Activated naive CD4-positive, alpha-beta T cell treated with anti-CD3 and anti-CD28 coated beads, Interleukin-2, amount 50 U/mL, for 72 hours (primary cell): ENCODE measurements at regions not wholly inside any gene's neighbourhood (a gene's known extent, or its start where the extent isn't known, plus 50 kb on each side); places are given as distances from the start of the nearest gene placed in this dataset.

Experiments used
- ATAC-seq, 2 donors: fragments of 150-1000 bp; cut with Tn5 transposase; 2 replicates each; pipeline ENCODE4 v1.10.0; 2021; ENCODE audit warnings: mild to moderate bottlenecking in 2 of 2, moderate library complexity in 2 of 2
- DNase-seq, 2 donors: peaks; one replicate each; pipeline ENCODE4 v3.0.0; 2021 to 2022; ENCODE audit warnings: low spot score in 2 of 2
- H3K27ac Mint-ChIP-seq, 2 donors: one replicate each; pipeline ENCODE4 v1.8.0; 2022; ENCODE audit warnings: mild to moderate bottlenecking in 2 of 2, mixed read lengths in 2 of 2
- H3K36me3 Mint-ChIP-seq, 2 donors: one replicate each; pipeline ENCODE4 v1.8.0; 2022; ENCODE audit warnings: mixed read lengths in 2 of 2
- H3K9me3 Mint-ChIP-seq, 2 donors: one replicate each; pipeline ENCODE4 v1.8.0; 2022; ENCODE audit warnings: mixed read lengths in 2 of 2

- Mint-ChIP-seq H3K27ac (no peak overlapping the region), H3K36me3 (no peaks in the 10 kb centered on the region), H3K9me3 (peaks cover 0 to 13% of the 10 kb centered on the region in 2 donors)
- ATAC-seq (no peak), DNase-seq (no peak)
These were observed 683.4 kb upstream of the EYS start for GRCh38 chr6:66390393-66390792.

DNA sequence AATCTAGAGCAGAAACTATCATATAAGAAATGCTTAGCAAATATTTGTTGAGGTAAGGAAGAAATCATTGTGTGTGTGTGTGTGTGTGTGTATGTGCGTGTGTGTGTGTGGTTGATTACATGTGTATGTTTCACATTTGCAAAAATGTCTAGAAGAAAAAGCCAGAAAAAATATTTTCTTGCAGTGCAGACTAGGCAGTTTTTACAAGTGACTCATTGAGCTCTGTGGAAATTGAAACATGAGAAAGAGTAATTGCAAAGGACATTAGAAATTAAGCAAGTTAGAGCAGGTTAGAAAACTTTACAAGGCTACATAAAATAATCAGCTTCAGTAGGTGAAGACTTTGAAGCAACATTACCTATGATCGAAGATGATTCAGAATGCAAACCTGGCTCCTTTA lies 669.0 kb upstream of the EYS start:
- H3K9me3 Mint-ChIP-seq: peaks cover 25 to 40% of the 10 kb centered on the region in 2 donors
- ATAC-seq (no peak), DNase-seq (no peak)
- peaks cover 0 to 3% of the 10 kb centered on the region in 2 donors for H3K36me3 Mint-ChIP-seq
- H3K27ac Mint-ChIP-seq: no peak overlapping the region

DNA sequence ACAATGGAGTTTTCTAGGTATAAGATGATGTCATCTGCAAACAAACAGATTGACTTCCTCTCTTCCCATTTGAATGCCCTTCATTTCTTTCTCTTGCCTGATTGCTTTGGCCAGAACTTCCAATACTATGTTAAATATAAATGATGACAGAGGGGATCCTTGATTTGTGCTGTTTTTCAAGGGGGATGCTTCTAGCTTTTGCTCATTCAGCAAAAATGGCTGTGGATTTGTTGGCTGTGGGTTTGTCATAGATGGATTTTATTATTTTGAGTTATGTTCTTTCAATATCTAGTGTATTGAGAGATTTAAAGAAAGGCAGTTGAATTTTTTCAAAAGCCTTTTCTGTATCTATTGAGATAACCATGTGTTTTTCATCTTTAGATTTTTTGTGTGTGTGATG lies 662.4 kb upstream of the EYS start:
- Mint-ChIP-seq H3K36me3 (peaks cover 0 to 5% of the 10 kb centered on the region in 2 donors), H3K9me3 (peaks cover 21% of the 10 kb centered on the region in 2 donors), H3K27ac (no peak overlapping the region)
- DNase-seq (no peak), ATAC-seq (no peak)

DNA sequence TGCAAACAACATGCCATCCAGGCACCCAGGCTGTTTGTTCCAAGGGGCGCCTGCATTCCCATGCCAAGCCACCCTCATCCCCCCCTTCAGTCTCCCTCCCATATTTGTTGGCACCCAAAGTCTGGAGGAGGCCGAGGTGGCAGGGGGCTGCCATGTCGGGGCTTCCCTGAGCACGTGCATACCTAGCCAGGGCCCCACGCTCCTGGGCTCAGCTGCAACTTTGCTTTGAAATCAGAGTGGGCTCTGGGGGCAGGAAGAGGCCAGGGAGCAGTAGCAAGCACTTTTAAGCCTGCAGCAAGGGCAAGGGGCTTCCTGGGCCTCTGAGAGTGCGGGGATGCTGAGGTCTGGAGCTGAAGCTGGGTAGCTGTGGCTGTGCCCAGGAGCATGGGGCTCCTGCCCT lies 655.9 kb upstream of the EYS start:
- ATAC-seq (no peak), DNase-seq (no peak)
- H3K27ac Mint-ChIP-seq: no peak overlapping the region
- H3K36me3 Mint-ChIP-seq: no peaks in the 10 kb centered on the region
- peaks cover 0 to 4% of the 10 kb centered on the region in 2 donors for H3K9me3 Mint-ChIP-seq

DNA sequence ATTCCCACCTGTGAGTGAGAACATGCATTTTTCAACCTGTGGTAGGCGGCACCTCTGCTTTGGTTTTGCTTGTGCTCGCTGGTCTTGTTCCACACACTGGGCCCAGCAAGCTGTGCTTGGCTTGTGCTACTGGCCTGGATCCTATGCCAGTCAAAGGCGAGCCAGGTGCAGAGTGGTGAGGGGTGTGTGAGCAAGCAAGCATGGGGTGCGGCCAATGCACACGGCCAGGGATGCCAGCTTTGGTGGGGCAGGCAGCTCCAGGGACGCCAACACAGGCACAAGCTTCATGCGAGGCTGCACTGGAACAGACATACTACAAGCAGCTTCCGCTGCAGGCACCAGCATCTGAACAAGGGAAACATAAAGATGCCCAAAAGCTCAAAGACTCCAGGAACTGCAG lies 654.9 kb upstream of the EYS start:
- ATAC-seq (no peak), DNase-seq (no peak)
- Mint-ChIP-seq H3K27ac (no peak overlapping the region), H3K9me3 (peaks cover 0 to 4% of the 10 kb centered on the region in 2 donors), H3K36me3 (no peaks in the 10 kb centered on the region)

DNA sequence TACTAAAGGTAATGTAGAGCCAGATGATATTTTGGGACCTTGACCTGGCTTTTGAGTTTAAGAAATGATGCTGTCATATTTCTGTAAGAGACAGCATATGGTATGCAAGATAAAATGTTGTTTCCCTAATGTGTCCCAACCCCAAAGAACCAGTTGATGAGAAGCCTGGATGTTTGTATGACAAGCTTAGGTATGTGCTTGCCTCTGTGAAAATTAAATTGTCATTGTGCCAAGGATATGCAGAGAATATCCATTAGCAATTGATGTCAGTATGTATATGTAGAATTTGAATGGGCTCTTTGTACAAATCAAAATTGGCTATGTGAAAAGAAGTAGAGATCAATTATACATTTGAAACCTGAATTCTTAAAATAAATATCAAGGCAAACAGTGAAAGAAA lies 650.8 kb upstream of the EYS start:
- peaks cover 5 to 8% of the 10 kb centered on the region in 2 donors for H3K9me3 Mint-ChIP-seq

DNA sequence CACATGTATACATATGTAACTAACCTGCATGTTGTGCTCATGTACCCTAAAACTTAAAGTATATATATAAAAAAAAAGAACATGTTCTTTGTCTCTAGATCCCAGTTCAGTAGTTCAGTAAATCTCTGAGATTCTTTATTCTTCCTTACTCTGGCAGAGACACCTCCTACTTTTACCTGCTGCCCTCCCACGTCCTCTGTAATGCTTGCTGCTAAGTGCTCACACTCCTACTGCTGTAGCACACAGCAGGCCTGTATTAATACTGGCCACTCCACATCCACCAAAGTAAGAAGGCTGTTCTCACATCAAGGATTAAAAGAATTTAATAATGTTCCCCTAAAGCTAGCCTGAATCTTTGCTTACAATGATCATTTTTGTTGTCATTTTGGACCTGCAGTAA lies 648.4 kb upstream of the EYS start:
- Mint-ChIP-seq H3K9me3 (peaks cover 4 to 5% of the 10 kb centered on the region in 2 donors), H3K36me3 (no peaks in the 10 kb centered on the region), H3K27ac (no peak overlapping the region)
- no peak for DNase-seq
- ATAC-seq: no peak

More for the DNA sequence above, 650.8 kb upstream of the EYS start:
- H3K27ac Mint-ChIP-seq: no peak overlapping the region
- no peaks in the 10 kb centered on the region for H3K36me3 Mint-ChIP-seq
- DNase-seq (no peak), ATAC-seq (no peak)

- no peak for DNase-seq
- peaks cover 0 to 4% of the 10 kb centered on the region in 2 donors for H3K36me3 Mint-ChIP-seq
- ATAC-seq: no peak
- H3K9me3 Mint-ChIP-seq: peaks cover 16 to 24% of the 10 kb centered on the region in 2 donors
- H3K27ac Mint-ChIP-seq: no peak overlapping the region
These were observed 637.8 kb upstream of the EYS start for GRCh38 chr6:66344796-66345195.

- DNase-seq (no peak), ATAC-seq (no peak)
- peaks cover 0 to 3% of the 10 kb centered on the region in 2 donors for H3K36me3 Mint-ChIP-seq
- peaks cover 19 to 26% of the 10 kb centered on the region in 2 donors for H3K9me3 Mint-ChIP-seq
- H3K27ac Mint-ChIP-seq: no peak overlapping the region
These were observed 633.7 kb upstream of the EYS start for GRCh38 chr6:66340736-66341135.

GRCh38 chr6:66336176-66336575 lies 629.1 kb upstream of the EYS start:
- ATAC-seq (no peak), DNase-seq (no peak)
- H3K36me3 Mint-ChIP-seq: no peaks in the 10 kb centered on the region
- H3K9me3 Mint-ChIP-seq: peaks cover 9 to 11% of the 10 kb centered on the region in 2 donors
- H3K27ac Mint-ChIP-seq: no peak overlapping the region

GRCh38 chr6:66328200-66328599 lies 621.2 kb upstream of the EYS start:
- no peak for ATAC-seq
- no peak for DNase-seq
- Mint-ChIP-seq H3K9me3 (peaks cover 11 to 22% of the 10 kb centered on the region in 2 donors), H3K36me3 (peaks cover 0 to 5% of the 10 kb centered on the region in 2 donors), H3K27ac (no peak overlapping the region)

DNA sequence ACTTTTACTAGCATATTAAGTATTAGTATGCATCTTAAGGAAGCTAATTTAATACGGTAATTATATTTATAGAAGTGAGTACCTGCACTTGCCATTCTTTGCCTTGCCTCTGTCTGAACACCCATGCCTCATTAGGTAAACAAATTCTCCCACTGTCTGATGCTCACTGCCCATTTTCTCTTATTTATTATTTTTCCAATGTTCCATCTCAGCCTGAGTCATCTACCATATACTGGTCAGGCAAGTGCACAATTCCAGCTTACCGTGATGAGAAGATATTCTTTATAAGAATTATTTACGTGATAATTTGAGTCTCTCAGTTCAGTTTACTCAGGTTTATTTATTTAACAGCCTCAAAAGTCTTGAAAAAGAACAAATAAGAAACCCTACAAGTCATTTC lies 619.2 kb upstream of the EYS start:
- H3K36me3 Mint-ChIP-seq: peaks cover 0 to 5% of the 10 kb centered on the region in 2 donors
- ATAC-seq (no peak), DNase-seq (no peak)
- peaks cover 11 to 22% of the 10 kb centered on the region in 2 donors for H3K9me3 Mint-ChIP-seq
- no peak overlapping the region for H3K27ac Mint-ChIP-seq

DNA sequence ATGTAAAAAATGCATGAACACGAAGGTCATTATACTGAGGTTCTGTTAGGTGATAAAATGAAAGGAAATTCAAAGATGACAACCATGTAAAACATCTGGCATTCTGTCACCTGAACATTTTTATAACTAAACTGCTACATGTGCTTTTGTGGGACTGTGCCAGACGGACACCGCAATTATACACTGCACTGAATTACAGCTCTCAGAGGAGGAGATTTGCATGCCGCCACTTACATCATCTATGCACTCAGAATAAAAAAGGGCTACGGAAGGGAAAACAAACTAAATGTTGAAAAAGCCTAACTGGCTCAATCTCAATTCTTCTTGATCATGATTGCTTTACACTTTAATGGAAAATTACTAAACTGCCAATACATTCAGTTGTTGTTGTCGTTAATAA lies 614.0 kb upstream of the EYS start:
- H3K9me3 Mint-ChIP-seq: peaks cover 8 to 11% of the 10 kb centered on the region in 2 donors
- no peak overlapping the region for H3K27ac Mint-ChIP-seq
- ATAC-seq (no peak), DNase-seq (no peak)
- H3K36me3 Mint-ChIP-seq: no peaks in the 10 kb centered on the region

DNA sequence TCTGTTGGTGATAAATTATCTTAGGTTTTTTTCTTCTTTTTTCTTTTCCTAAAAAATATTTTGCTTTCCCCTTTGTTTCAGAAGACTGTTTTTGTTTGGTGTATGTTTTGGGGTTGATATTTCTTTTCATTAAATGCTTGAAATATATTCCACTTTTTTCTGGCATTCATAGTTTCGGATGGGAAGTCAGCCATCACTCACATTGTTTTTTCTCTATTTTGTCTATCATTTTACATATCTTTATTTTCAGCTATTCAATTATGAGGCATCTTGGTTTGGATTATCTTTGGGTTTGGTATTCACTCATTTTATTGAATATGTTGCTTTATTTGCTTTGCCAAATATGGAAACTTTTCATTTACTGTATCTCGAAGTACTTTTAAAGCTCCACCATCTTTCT lies 600.5 kb upstream of the EYS start:
- peaks cover 17 to 24% of the 10 kb centered on the region in 2 donors for H3K9me3 Mint-ChIP-seq
- DNase-seq (no peak), ATAC-seq (no peak)
- H3K27ac Mint-ChIP-seq: no peak overlapping the region
- H3K36me3 Mint-ChIP-seq: peaks cover 5 to 15% of the 10 kb centered on the region in 2 donors

GRCh38 chr6:66291905-66292304 lies 584.9 kb upstream of the EYS start:
- Mint-ChIP-seq H3K36me3 (no peaks in the 10 kb centered on the region), H3K9me3 (peaks cover 4 to 7% of the 10 kb centered on the region in 2 donors), H3K27ac (no peak overlapping the region)
- ATAC-seq: no peak
- no peak for DNase-seq

GRCh38 chr6:66289889-66290288 lies 582.9 kb upstream of the EYS start:
- no peak for DNase-seq
- Mint-ChIP-seq H3K36me3 (no peaks in the 10 kb centered on the region), H3K27ac (no peak overlapping the region), H3K9me3 (peaks cover 5 to 9% of the 10 kb centered on the region in 2 donors)
- ATAC-seq: no peak

DNA sequence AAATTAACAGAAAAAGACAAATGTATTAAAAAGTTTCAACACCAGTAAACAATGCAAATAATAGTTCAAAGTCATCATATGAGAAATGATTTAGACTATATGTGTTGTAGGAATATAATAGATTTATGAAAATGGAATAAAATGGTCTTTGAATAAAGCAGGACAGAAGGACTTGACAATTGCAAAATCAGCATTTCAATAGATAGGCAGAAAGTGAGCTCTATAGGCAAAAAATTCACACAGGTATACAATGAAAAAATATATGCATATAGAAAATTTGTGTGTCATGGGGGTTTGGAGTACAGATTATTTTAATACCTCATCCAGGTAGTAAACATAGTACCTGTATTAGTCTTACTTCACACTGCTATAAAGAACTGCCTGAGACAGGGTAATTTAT lies 571.1 kb upstream of the EYS start:
- H3K9me3 Mint-ChIP-seq: peaks cover 17 to 20% of the 10 kb centered on the region in 2 donors
- H3K27ac Mint-ChIP-seq: no peak overlapping the region
- no peaks in the 10 kb centered on the region for H3K36me3 Mint-ChIP-seq
- no peak for ATAC-seq
- no peak for DNase-seq

DNA sequence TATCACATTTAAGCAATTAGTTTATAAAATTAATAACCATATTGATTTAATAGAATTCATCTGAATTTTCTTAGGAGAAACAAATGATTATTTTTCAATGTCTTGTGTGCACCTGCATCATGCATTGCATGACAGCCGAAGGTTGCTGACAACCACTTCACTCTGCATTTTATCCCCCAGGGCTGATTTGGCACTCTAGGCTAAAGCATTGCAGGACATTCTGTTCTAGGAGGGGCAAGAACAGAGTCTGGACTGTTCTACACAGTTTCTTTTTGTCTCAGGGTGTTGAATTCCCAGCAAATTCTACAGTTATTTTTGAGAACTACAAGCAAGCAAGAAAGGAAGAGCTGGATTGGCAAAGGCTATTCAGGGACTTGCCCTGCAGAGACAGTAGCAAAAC lies 570.4 kb upstream of the EYS start:
- no peaks in the 10 kb centered on the region for H3K36me3 Mint-ChIP-seq

GRCh38 chr6:66265737-66266136 lies 558.7 kb upstream of the EYS start:
- H3K9me3 Mint-ChIP-seq: peaks cover 15 to 29% of the 10 kb centered on the region in 2 donors
- no peak overlapping the region for H3K27ac Mint-ChIP-seq
- ATAC-seq: no peak
- DNase-seq: no peak
- H3K36me3 Mint-ChIP-seq: peaks cover 0 to 8% of the 10 kb centered on the region in 2 donors

More for the DNA sequence above, 570.4 kb upstream of the EYS start:
- peaks cover 17 to 20% of the 10 kb centered on the region in 2 donors for H3K9me3 Mint-ChIP-seq
- no peak overlapping the region for H3K27ac Mint-ChIP-seq
- ATAC-seq (no peak), DNase-seq (no peak)
